ENCODE measurements at regions not wholly inside any gene's neighbourhood (a gene's known extent, or its start where the extent isn't known, plus 50 kb on each side); places are given as distances from the start of the nearest gene placed in this dataset.
"Not testable (repeated sequence)": the region's sequence is repeated elsewhere in the genome, so short reads cannot be mapped to it uniquely, and the experiment has no call there.

GRCh38 chr9:86573886-86574285 lies 219.7 kb upstream of the TUT7 start:
- no peaks in the 10 kb centered on the region for H3K27me3 Mint-ChIP-seq (ENCODE audit: unreplicated experiment)
- H3K4me1 Mint-ChIP-seq (ENCODE audit: unreplicated experiment): peaks cover 7% of the 10 kb centered on the region
- no peak for DNase-seq (ENCODE audit: extremely low spot score, unreplicated experiment)
- no peak overlapping the region for H3K27ac Mint-ChIP-seq (ENCODE audit: unreplicated experiment)
- H3K9me3 Mint-ChIP-seq (ENCODE audit: unreplicated experiment): peaks cover 6% of the 10 kb centered on the region
- TF ChIP-seq CTCF (IDR thresholded peaks at IDR 0.05): no peak
- no peak overlapping the region for H3K4me3 Mint-ChIP-seq (ENCODE audit: unreplicated experiment)
- H3K36me3 Mint-ChIP-seq (ENCODE audit: unreplicated experiment): peaks cover 4% of the 10 kb centered on the region

- TF ChIP-seq CTCF (IDR thresholded peaks at IDR 0.05): no peak
- Mint-ChIP-seq H3K27ac (ENCODE audit: unreplicated experiment) (no peak overlapping the region), H3K4me3 (ENCODE audit: unreplicated experiment) (no peak overlapping the region), H3K4me1 (ENCODE audit: unreplicated experiment) (peaks cover 7% of the 10 kb centered on the region), H3K27me3 (ENCODE audit: unreplicated experiment) (no peaks in the 10 kb centered on the region), H3K9me3 (ENCODE audit: unreplicated experiment) (peaks cover 13% of the 10 kb centered on the region), H3K36me3 (ENCODE audit: unreplicated experiment) (peaks cover 4% of the 10 kb centered on the region)
- no peak for DNase-seq (ENCODE audit: extremely low spot score, unreplicated experiment)
These were observed 218.7 kb upstream of the TUT7 start for GRCh38 chr9:86572904-86573303.

DNA sequence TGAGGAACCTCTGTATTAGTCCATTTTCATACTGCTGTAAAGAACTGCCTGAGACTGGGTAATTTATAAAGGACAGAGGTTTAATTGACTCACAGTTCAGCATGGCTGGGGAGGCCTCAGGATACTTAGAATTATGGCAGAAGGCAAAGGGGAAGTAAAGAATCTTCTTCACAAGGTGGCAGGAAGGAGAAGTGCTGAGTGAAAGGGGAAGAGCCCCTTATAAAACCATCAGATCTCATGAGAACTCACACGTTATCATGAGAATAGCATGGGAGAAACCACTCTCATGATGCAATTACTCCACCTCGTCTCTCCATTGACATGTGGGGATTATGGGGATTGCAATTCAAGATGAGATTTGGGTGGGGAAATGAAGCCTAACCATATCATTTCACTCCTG lies 211.4 kb upstream of the TUT7 start:
- H3K27me3 Mint-ChIP-seq (ENCODE audit: unreplicated experiment); DNase-seq (ENCODE audit: extremely low spot score, unreplicated experiment); H3K36me3 Mint-ChIP-seq (ENCODE audit: unreplicated experiment); H3K4me3 Mint-ChIP-seq (ENCODE audit: unreplicated experiment); H3K4me1 Mint-ChIP-seq (ENCODE audit: unreplicated experiment); H3K27ac Mint-ChIP-seq (ENCODE audit: unreplicated experiment): not testable (repeated sequence)
- peaks cover 12% of the 10 kb centered on the region for H3K9me3 Mint-ChIP-seq (ENCODE audit: unreplicated experiment)

DNA sequence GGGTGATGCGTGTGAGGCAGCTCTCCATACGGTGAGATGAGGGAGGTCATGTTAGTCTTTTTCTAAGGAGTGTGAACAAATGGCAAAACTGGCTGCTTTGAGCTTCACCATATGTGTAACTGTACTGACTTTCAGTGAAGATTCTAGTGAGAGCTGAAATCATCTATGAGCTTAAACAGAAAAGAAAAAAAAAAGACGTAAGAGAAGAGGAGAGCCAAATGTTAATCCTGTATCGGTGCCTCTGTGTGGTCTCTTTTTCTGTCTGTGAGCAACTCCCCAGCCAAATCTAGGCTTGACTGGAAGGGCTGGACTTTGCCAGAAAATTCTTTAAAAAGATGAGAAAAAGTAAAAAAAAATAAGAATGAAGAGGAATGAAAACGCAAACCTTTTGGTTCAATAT lies 209.7 kb upstream of the TUT7 start:
- no peaks in the 10 kb centered on the region for H3K27me3 Mint-ChIP-seq (ENCODE audit: unreplicated experiment)
- peaks cover 10% of the 10 kb centered on the region for H3K9me3 Mint-ChIP-seq (ENCODE audit: unreplicated experiment)
- no peak overlapping the region for H3K27ac Mint-ChIP-seq (ENCODE audit: unreplicated experiment)
- no peak for DNase-seq (ENCODE audit: extremely low spot score, unreplicated experiment)
- H3K4me3 Mint-ChIP-seq (ENCODE audit: unreplicated experiment): no peak overlapping the region
- TF ChIP-seq CTCF (IDR thresholded peaks at IDR 0.05): no peak
- H3K4me1 Mint-ChIP-seq (ENCODE audit: unreplicated experiment): peaks cover 8% of the 10 kb centered on the region
- H3K36me3 Mint-ChIP-seq (ENCODE audit: unreplicated experiment): no peaks in the 10 kb centered on the region

- H3K27ac Mint-ChIP-seq (ENCODE audit: unreplicated experiment): no peak overlapping the region
- DNase-seq (ENCODE audit: extremely low spot score, unreplicated experiment): no peak
- no peaks in the 10 kb centered on the region for H3K36me3 Mint-ChIP-seq (ENCODE audit: unreplicated experiment)
- H3K27me3 Mint-ChIP-seq (ENCODE audit: unreplicated experiment): no peaks in the 10 kb centered on the region
- no peak overlapping the region for H3K4me3 Mint-ChIP-seq (ENCODE audit: unreplicated experiment)
- H3K9me3 Mint-ChIP-seq (ENCODE audit: unreplicated experiment): peaks cover 6% of the 10 kb centered on the region
- TF ChIP-seq CTCF (IDR thresholded peaks at IDR 0.05): no peak
- peaks cover 8% of the 10 kb centered on the region for H3K4me1 Mint-ChIP-seq (ENCODE audit: unreplicated experiment)
These were observed 209.1 kb upstream of the TUT7 start for GRCh38 chr9:86563350-86563749.

- TF ChIP-seq CTCF (IDR thresholded peaks at IDR 0.05): no peak
- Mint-ChIP-seq H3K27ac (ENCODE audit: unreplicated experiment) (no peak overlapping the region), H3K36me3 (ENCODE audit: unreplicated experiment) (no peaks in the 10 kb centered on the region), H3K4me3 (ENCODE audit: unreplicated experiment) (no peak overlapping the region), H3K27me3 (ENCODE audit: unreplicated experiment) (no peaks in the 10 kb centered on the region), H3K9me3 (ENCODE audit: unreplicated experiment) (peaks cover under 1% of the 10 kb centered on the region), H3K4me1 (ENCODE audit: unreplicated experiment) (peaks cover 8% of the 10 kb centered on the region)
- DNase-seq (ENCODE audit: extremely low spot score, unreplicated experiment): no peak
These were observed 208.5 kb upstream of the TUT7 start for GRCh38 chr9:86562691-86563090.

Measured in osteocyte (in vitro differentiated cells).